ENCODE measurements at regions not wholly inside any gene's neighbourhood (a gene's known extent, or its start where the extent isn't known, plus 50 kb on each side); places are given as distances from the start of the nearest gene placed in this dataset.

GRCh38 chr21:41054018-41054578 is 113.9 kb upstream of the BACE2 start:
- TF ChIP-seq POLR2A (IDR thresholded peaks at IDR 0.05) (no peak), CTCF (IDR thresholded peaks at IDR 0.05) (no peak)

Data from adrenal gland (tissue), 5 donors.